ENCODE measurements at regions not wholly inside any gene's neighbourhood (a gene's known extent, or its start where the extent isn't known, plus 50 kb on each side); places are given as distances from the start of the nearest gene placed in this dataset.

- no peaks in the 10 kb centered on the region for H3K36me3 ChIP-seq (ENCODE audit: insufficient read depth, low read length)
- CTCF ChIA-PET = no interaction called here
- no peak for TF ChIP-seq CTCF (IDR thresholded peaks at IDR 0.05)
- Mint-ChIP-seq H3K27me3 (peaks cover 1% of the 10 kb centered on the region), H3K9me3 (no peaks in the 10 kb centered on the region), H3K36me3 (ENCODE audit: low read depth) (no peaks in the 10 kb centered on the region), H3K4me3 (no peak overlapping the region), H3K4me1 (ENCODE audit: low read depth) (no peaks in the 10 kb centered on the region), H3K27ac (no peak overlapping the region)
- peaks cover 0 to 4% of the 10 kb centered on the region in 2 experiments for H3K27me3 ChIP-seq (ENCODE audit: control insufficient read depth in 1 of 2, insufficient read depth in 2 of 2, low read length in 2 of 2)
- no peak overlapping the region for H3K27ac ChIP-seq (ENCODE audit: low read depth in 1 of 2, low read length in 2 of 2)
- POLR2A ChIA-PET = no interaction called here
- ATAC-seq (ENCODE audit: poor library complexity) (no peak), DNase-seq (no peak)
- no peak overlapping the region for H3K4me3 ChIP-seq (ENCODE audit: low read length)
- intact Hi-C loops (cut with DNase I, micrococcal nuclease) = no loop called here
- no peaks in the 10 kb centered on the region for H3K9me3 ChIP-seq (ENCODE audit: control insufficient read depth in 1 of 2, insufficient read depth in 1 of 2, low read length in 2 of 2)
- H3K4me1 ChIP-seq (ENCODE audit: insufficient read depth, low read length) = no peaks in the 10 kb centered on the region
Measured at GRCh38 chr16:80048250-80048649, 447.7 kb upstream of the MAF start.

GRCh38 chr16:80047842-80048241 is 447.3 kb upstream of the MAF start:
- Histone ChIP-seq H3K27ac (ENCODE audit: low read depth in 1 of 2, low read length in 2 of 2) (no peak overlapping the region), H3K36me3 (ENCODE audit: insufficient read depth, low read length) (no peaks in the 10 kb centered on the region), H3K9me3 (ENCODE audit: control insufficient read depth in 1 of 2, insufficient read depth in 1 of 2, low read length in 2 of 2) (no peaks in the 10 kb centered on the region), H3K27me3 (ENCODE audit: control insufficient read depth in 1 of 2, insufficient read depth in 2 of 2, low read length in 2 of 2) (peaks cover 0 to 4% of the 10 kb centered on the region in 2 experiments), H3K4me3 (ENCODE audit: low read length) (no peak overlapping the region), H3K4me1 (ENCODE audit: insufficient read depth, low read length) (no peaks in the 10 kb centered on the region)
- ChIA-PET POLR2A (no interaction called here), CTCF (no interaction called here)
- H3K36me3 Mint-ChIP-seq (ENCODE audit: low read depth) = no peaks in the 10 kb centered on the region
- H3K4me1 Mint-ChIP-seq (ENCODE audit: low read depth) = no peaks in the 10 kb centered on the region
- H3K9me3 Mint-ChIP-seq = no peaks in the 10 kb centered on the region
- no peak overlapping the region for H3K4me3 Mint-ChIP-seq
- TF ChIP-seq CTCF (IDR thresholded peaks at IDR 0.05) = no peak
- H3K27me3 Mint-ChIP-seq = peaks cover 5% of the 10 kb centered on the region
- H3K27ac Mint-ChIP-seq = no peak overlapping the region
- DNase-seq = no peak
- ATAC-seq (ENCODE audit: poor library complexity) = no peak
- intact Hi-C loops (cut with DNase I, micrococcal nuclease) = no loop called here

GRCh38 chr16:80046848-80047247 is 446.3 kb upstream of the MAF start:
- Mint-ChIP-seq H3K4me1 (ENCODE audit: low read depth) (no peaks in the 10 kb centered on the region), H3K27me3 (peaks cover 8% of the 10 kb centered on the region), H3K36me3 (ENCODE audit: low read depth) (no peaks in the 10 kb centered on the region), H3K4me3 (no peak overlapping the region), H3K9me3 (no peaks in the 10 kb centered on the region), H3K27ac (no peak overlapping the region)
- no peak for TF ChIP-seq CTCF (IDR thresholded peaks at IDR 0.05)
- Histone ChIP-seq H3K9me3 (ENCODE audit: control insufficient read depth in 1 of 2, insufficient read depth in 1 of 2, low read length in 2 of 2) (no peaks in the 10 kb centered on the region), H3K4me1 (ENCODE audit: insufficient read depth, low read length) (no peaks in the 10 kb centered on the region), H3K27ac (ENCODE audit: low read depth in 1 of 2, low read length in 2 of 2) (no peak overlapping the region), H3K27me3 (ENCODE audit: control insufficient read depth in 1 of 2, insufficient read depth in 2 of 2, low read length in 2 of 2) (peaks cover 0 to 10% of the 10 kb centered on the region in 2 experiments), H3K36me3 (ENCODE audit: insufficient read depth, low read length) (no peaks in the 10 kb centered on the region), H3K4me3 (ENCODE audit: low read length) (no peak overlapping the region)
- no peak for ATAC-seq (ENCODE audit: poor library complexity)
- ChIA-PET POLR2A (no interaction called here), CTCF (no interaction called here)
- intact Hi-C loops (cut with DNase I, micrococcal nuclease) = no loop called here
- DNase-seq = no peak

Measured in CD4-positive, alpha-beta T cell (primary cell).